H1 (cell line): ENCODE measurements at regions not wholly inside any gene's neighbourhood (a gene's known extent, or its start where the extent isn't known, plus 50 kb on each side); places are given as distances from the start of the nearest gene placed in this dataset.

Experiments used
- CHD2 ChIP-seq: IDR thresholded peaks from 2 replicates; pipeline ENCODE4 v1.6.1; 2012; ENCODE audit warnings: low read length, improper control_type of control experiment
- CTBP2 ChIP-seq: IDR thresholded peaks from 2 replicates; pipeline ENCODE4 v1.7.0; 2011; ENCODE audit warnings: borderline replicate concordance, mild to moderate bottlenecking, moderate library complexity, mixed read lengths, low read length; ENCODE audit not compliant: insufficient read depth, insufficient read length
- E2F6 ChIP-seq: IDR thresholded peaks from 2 replicates; pipeline ENCODE4 v1.6.1; 2012; ENCODE audit warnings: inconsistent platforms
- NANOG ChIP-seq: IDR thresholded peaks from 2 replicates; pipeline ENCODE4 v1.6.1; 2011; ENCODE audit warnings: low read length, low read depth, mild to moderate bottlenecking, inconsistent platforms; ENCODE audit not compliant: insufficient read depth, poor library complexity, severe bottlenecking
- PHF8 ChIP-seq: fragments of 200-600 bp; sonication (generic); conservative IDR thresholded peaks from 2 replicates; pipeline ENCODE4 v1.7.1; 2012; ENCODE audit warnings: low read depth, mild to moderate bottlenecking, inconsistent platforms, low read length, moderate library complexity
- POLR2A ChIP-seq, 2 experiments: IDR thresholded peaks; 1 replicate in 1 of 2; 2 replicates in 1 of 2; pipeline ENCODE4 v1.6.1; 2011; ENCODE audit warnings: low read depth in 2 of 2, low read length in 2 of 2, mild to moderate bottlenecking in 2 of 2; ENCODE audit errors: control extremely low read depth in 1 of 2
- SP4 ChIP-seq: IDR thresholded peaks from 2 replicates; pipeline ENCODE4 v1.6.1; 2012; ENCODE audit warnings: low read length, inconsistent platforms

- TF ChIP-seq CTBP2 (no peak), SP4 (no peak), POLR2A (IDR thresholded peaks at IDR 0.05; ENCODE audit: control extremely low read depth in 1 of 2, low read depth in 2 of 2, low read length in 2 of 2) (no peak), PHF8 (no peak), NANOG (no peak), E2F6 (no peak), CHD2 (no peak)
Measured at GRCh38 chr5:125209650-125210049, 463.2 kb upstream of the ZNF608 start (continued).
